Fibroblast of lung (primary cell): ENCODE measurements at regions not wholly inside any gene's neighbourhood (a gene's known extent, or its start where the extent isn't known, plus 50 kb on each side); places are given as distances from the start of the nearest gene placed in this dataset.
"Not testable (repeated sequence)": the region's sequence is repeated elsewhere in the genome, so short reads cannot be mapped to it uniquely, and the experiment has no call there.

ENCODE experiments used
- DNase-seq, 2 donors: peaks; one replicate each; pipeline versions ENCODE4 v3.0.0 to v3.0.0-alpha.2; 2010; ENCODE audit warnings: low read depth in 2 of 2
- H2AFZ ChIP-seq: 2 replicates; pipeline ENCODE4 v1.5.1; 2012; ENCODE audit warnings: low read length, control low read depth, inconsistent platforms
- H3K27ac ChIP-seq: 2 replicates; pipeline ENCODE4 v1.5.1; 2011; ENCODE audit warnings: low read length, control low read depth; ENCODE audit not compliant: insufficient read depth
- H3K27me3 ChIP-seq: 2 replicates; pipeline ENCODE4 v1.5.1; 2011; ENCODE audit warnings: mild to moderate bottlenecking, low read length; ENCODE audit not compliant: control insufficient read depth, insufficient read depth
- H3K36me3 ChIP-seq: 2 replicates; pipeline ENCODE4 v1.5.1; 2011; ENCODE audit warnings: low read length; ENCODE audit not compliant: control insufficient read depth, insufficient read depth
- H3K4me1 ChIP-seq: 2 replicates; pipeline ENCODE4 v1.5.1; 2011; ENCODE audit warnings: low read length; ENCODE audit not compliant: control insufficient read depth, insufficient read depth; ENCODE audit errors: extremely low read depth
- H3K4me2 ChIP-seq: 2 replicates; pipeline ENCODE4 v1.5.1; 2011; ENCODE audit warnings: low read length, control low read depth; ENCODE audit not compliant: insufficient read depth; ENCODE audit errors: extremely low read depth
- H3K4me3 ChIP-seq, 4 experiments: fragments of 200-600 bp in 1 of 4; sonication (generic) in 1 of 4; replicated peaks in 1 of 4; 2 replicates each; pipeline ENCODE4 v1.5.1; 2011 to 2016; ENCODE audit warnings: low read length in 4 of 4, low read depth in 3 of 4, mild to moderate bottlenecking in 3 of 4, control low read depth in 2 of 4, inconsistent platforms in 1 of 4, mixed read lengths in 1 of 4; ENCODE audit not compliant: insufficient read depth in 1 of 4; ENCODE audit errors: control extremely low read depth in 1 of 4
- H3K79me2 ChIP-seq: 2 replicates; pipeline ENCODE4 v1.5.1; 2012; ENCODE audit warnings: mild to moderate bottlenecking, low read length, inconsistent platforms; ENCODE audit not compliant: control insufficient read depth, insufficient read depth
- H3K9ac ChIP-seq: 2 replicates; pipeline ENCODE4 v1.5.1; 2011; ENCODE audit warnings: mild to moderate bottlenecking, low read length, control low read depth; ENCODE audit not compliant: insufficient read depth
- H3K9me3 ChIP-seq: 2 replicates; pipeline ENCODE4 v1.5.1; 2012; ENCODE audit warnings: low read depth, low read length; ENCODE audit not compliant: control insufficient read depth, insufficient read depth
- H4K20me1 ChIP-seq: 2 replicates; pipeline ENCODE4 v1.5.1; 2011; ENCODE audit warnings: low read length; ENCODE audit not compliant: control insufficient read depth, insufficient read depth; ENCODE audit errors: extremely low read depth
- EZH2 ChIP-seq: IDR thresholded peaks from 2 replicates; pipeline ENCODE4 v1.5.1; 2012; ENCODE audit warnings: low read length, control low read depth, mild to moderate bottlenecking; ENCODE audit errors: missing control alignments
- TF ChIP-seq, protein P1 (sequence below), 2 donors: IDR thresholded peaks in 1 of 2; conservative IDR thresholded peaks in 1 of 2; 1 replicate in 1 of 2; 2 replicates in 1 of 2; pipeline ENCODE4 v1.5.1; 2011 to 2012; ENCODE audit warnings: low read length in 2 of 2, control low read depth in 1 of 2, inconsistent platforms in 1 of 2, low read depth in 1 of 2, mild to moderate bottlenecking in 1 of 2

DNA sequence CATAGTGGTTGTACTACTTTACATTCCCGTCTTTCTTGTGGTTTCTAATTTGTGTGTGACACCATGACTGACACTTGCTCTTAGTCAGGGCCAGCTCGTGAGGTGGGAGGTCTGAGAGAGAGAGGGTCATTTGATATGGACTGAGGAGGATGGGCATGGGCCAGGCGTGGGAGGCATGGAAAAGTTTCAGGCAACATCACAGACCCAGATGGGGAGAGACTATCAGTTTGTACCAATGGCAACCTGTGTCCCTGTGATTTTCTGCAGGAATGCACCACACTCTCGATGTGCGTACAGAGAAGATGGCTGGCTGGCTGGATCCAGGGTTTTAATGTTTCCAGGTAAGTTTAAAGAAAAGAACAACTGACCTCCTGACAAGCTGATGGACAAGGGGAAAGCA lies 273.6 kb downstream of the CYRIA start:
- TF ChIP-seq EZH2, result no peak
- TF ChIP-seq, protein P1, sequence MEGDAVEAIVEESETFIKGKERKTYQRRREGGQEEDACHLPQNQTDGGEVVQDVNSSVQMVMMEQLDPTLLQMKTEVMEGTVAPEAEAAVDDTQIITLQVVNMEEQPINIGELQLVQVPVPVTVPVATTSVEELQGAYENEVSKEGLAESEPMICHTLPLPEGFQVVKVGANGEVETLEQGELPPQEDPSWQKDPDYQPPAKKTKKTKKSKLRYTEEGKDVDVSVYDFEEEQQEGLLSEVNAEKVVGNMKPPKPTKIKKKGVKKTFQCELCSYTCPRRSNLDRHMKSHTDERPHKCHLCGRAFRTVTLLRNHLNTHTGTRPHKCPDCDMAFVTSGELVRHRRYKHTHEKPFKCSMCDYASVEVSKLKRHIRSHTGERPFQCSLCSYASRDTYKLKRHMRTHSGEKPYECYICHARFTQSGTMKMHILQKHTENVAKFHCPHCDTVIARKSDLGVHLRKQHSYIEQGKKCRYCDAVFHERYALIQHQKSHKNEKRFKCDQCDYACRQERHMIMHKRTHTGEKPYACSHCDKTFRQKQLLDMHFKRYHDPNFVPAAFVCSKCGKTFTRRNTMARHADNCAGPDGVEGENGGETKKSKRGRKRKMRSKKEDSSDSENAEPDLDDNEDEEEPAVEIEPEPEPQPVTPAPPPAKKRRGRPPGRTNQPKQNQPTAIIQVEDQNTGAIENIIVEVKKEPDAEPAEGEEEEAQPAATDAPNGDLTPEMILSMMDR (conservative IDR thresholded peaks at IDR 0.05 in 1 of 2, IDR thresholded peaks at IDR 0.05 in 1 of 2; ENCODE audit: low read depth in 1 of 2, low read length in 2 of 2), result no peak
- no peaks in the 10 kb centered on the region for H3K79me2 ChIP-seq
- no peaks in the 10 kb centered on the region for H3K27me3 ChIP-seq
- H3K4me3 ChIP-seq, result no peak overlapping the region
- no peaks in the 10 kb centered on the region for H3K9me3 ChIP-seq
- no peak overlapping the region for H3K27ac ChIP-seq
- no peak for DNase-seq
- H2AFZ ChIP-seq, result no peak overlapping the region
- H3K4me1 ChIP-seq, result no peaks in the 10 kb centered on the region
- H3K36me3 ChIP-seq, result no peaks in the 10 kb centered on the region
- H3K9ac ChIP-seq, result no peak overlapping the region
- H4K20me1 ChIP-seq, result no peaks in the 10 kb centered on the region
- no peak overlapping the region for H3K4me2 ChIP-seq

DNA sequence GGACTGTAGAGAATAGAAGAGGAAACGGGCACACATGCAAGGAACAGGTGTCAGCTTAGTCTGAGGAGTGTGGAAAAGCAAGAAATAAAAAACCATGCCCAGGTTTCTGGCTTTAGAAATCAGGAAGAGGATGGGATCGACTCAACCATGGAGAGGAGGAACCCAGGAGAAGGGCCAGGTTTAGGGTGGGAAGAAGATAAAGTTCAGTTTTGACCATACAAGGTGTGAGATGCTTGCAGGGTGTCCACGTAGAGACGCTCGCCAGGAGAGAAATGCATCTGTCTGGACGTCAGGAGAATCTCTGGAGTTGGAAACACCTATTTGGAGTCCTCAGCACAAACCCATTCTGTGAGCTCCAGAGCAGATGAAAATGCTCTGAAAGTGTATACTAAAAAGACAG lies 275.1 kb downstream of the CYRIA start:
- no peak overlapping the region for H3K27ac ChIP-seq
- H3K4me2 ChIP-seq, result no peak overlapping the region
- no peak for DNase-seq
- H4K20me1 ChIP-seq, result no peaks in the 10 kb centered on the region
- H3K79me2 ChIP-seq, result no peaks in the 10 kb centered on the region
- H2AFZ ChIP-seq, result no peak overlapping the region
- no peaks in the 10 kb centered on the region for H3K27me3 ChIP-seq
- H3K36me3 ChIP-seq, result no peaks in the 10 kb centered on the region
- no peaks in the 10 kb centered on the region for H3K9me3 ChIP-seq
- no peaks in the 10 kb centered on the region for H3K4me1 ChIP-seq
- no peak overlapping the region for H3K9ac ChIP-seq
- H3K4me3 ChIP-seq, result no peak overlapping the region
- TF ChIP-seq, protein P1 (conservative IDR thresholded peaks at IDR 0.05 in 1 of 2, IDR thresholded peaks at IDR 0.05 in 1 of 2; ENCODE audit: low read depth in 1 of 2, low read length in 2 of 2), result no peak
- TF ChIP-seq EZH2, result no peak

DNA sequence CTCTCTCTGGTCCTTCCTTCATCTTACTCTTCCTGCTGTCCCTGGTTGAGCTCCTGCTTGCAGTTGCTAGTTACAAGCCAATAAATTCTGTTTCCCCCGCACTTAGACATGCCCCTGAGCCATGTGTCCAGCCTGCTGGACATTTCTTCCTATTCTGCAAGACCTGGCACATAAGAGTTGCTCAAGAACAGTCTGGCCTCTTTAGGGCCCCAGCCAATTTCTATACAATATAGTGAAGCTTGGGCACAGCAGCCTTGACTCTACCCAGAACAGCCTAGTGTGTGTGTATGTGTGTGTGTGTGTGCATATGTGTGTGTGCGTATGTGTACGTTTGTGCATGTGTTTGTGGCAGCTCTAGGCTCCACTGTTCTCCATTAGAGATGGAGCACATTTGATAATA lies 276.0 kb downstream of the CYRIA start:
- H3K9me3 ChIP-seq, result no peaks in the 10 kb centered on the region
- no peak for DNase-seq
- H3K27ac ChIP-seq, result no peak overlapping the region
- no peak overlapping the region for H3K9ac ChIP-seq
- H3K4me3 ChIP-seq, result no peak overlapping the region
- no peaks in the 10 kb centered on the region for H3K36me3 ChIP-seq
- H3K4me1 ChIP-seq, result no peaks in the 10 kb centered on the region
- no peaks in the 10 kb centered on the region for H4K20me1 ChIP-seq
- TF ChIP-seq EZH2, result no peak
- TF ChIP-seq, protein P1 (conservative IDR thresholded peaks at IDR 0.05 in 1 of 2, IDR thresholded peaks at IDR 0.05 in 1 of 2; ENCODE audit: low read depth in 1 of 2, low read length in 2 of 2), result no peak
- H3K27me3 ChIP-seq, result no peaks in the 10 kb centered on the region
- H2AFZ ChIP-seq, result no peak overlapping the region
- no peaks in the 10 kb centered on the region for H3K79me2 ChIP-seq
- no peak overlapping the region for H3K4me2 ChIP-seq

DNA sequence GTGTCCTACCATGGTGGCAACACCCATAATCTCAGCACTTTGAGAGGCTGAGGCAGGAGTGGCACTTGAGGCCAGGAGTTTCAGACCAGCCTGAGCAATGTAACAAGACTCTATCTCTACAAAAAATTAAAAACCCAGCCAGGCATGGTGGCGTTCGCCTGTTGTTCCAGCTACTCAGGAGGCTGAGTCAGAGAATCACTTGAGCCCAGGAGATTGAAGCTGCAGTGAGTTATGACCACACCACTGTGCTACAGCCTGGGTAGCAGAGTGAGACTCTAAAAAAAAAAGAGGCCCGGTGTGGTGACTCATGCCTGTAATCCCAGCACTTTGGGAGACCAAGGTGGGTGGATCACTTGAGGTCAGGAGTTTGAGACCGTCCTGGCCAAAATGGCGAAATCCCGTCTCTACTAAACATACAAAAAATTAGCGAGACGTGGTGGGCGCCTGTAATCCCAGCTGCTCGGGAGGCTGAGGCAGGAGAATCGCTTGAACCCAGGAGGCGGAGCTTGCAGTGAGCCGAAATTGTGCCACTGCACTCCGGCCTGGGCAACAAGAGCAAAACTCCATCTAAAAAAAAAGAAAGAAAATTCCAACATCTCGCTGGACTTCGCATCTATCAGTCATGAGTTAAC lies 277.3 kb downstream of the CYRIA start:
- H3K4me2 ChIP-seq, H3K27ac ChIP-seq, H3K4me3 ChIP-seq, H3K79me2 ChIP-seq, H3K36me3 ChIP-seq, H2AFZ ChIP-seq, H3K27me3 ChIP-seq, H3K9me3 ChIP-seq, H3K4me1 ChIP-seq, H3K9ac ChIP-seq, DNase-seq, H4K20me1 ChIP-seq: not testable (repeated sequence)
